ENCODE measurements at regions not wholly inside any gene's neighbourhood (a gene's known extent, or its start where the extent isn't known, plus 50 kb on each side); places are given as distances from the start of the nearest gene placed in this dataset.
A peak's percentile ranks its signal among the peaks of the same experiment; 100 is the strongest.

DNA sequence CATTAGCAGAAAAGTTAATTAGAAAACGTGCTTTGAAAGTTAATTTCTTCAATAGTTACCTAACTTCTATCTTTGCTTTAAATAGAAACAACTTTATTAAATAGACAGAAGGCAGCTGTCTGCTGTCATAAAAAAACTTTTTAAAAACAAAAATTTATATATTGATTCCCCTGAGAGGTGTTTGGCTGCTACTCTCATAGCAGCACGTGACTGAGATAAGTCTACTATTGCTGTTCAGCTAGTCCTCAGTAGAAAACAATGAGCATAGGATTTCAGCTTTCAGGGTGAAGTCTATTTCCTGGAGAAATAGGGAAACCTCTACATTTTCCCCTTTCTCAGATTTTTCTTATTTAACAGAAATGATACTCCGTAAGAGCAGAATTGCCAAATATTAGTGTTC lies 135.0 kb upstream of the FBN2 start:
- ATAC-seq, result no peak
- TF ChIP-seq, protein P1, sequence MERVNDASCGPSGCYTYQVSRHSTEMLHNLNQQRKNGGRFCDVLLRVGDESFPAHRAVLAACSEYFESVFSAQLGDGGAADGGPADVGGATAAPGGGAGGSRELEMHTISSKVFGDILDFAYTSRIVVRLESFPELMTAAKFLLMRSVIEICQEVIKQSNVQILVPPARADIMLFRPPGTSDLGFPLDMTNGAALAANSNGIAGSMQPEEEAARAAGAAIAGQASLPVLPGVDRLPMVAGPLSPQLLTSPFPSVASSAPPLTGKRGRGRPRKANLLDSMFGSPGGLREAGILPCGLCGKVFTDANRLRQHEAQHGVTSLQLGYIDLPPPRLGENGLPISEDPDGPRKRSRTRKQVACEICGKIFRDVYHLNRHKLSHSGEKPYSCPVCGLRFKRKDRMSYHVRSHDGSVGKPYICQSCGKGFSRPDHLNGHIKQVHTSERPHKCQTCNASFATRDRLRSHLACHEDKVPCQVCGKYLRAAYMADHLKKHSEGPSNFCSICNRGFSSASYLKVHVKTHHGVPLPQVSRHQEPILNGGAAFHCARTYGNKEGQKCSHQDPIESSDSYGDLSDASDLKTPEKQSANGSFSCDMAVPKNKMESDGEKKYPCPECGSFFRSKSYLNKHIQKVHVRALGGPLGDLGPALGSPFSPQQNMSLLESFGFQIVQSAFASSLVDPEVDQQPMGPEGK (CRISPR knock-in tag; IDR thresholded peaks at IDR 0.05; ENCODE audit: borderline replicate concordance), result no peak

DNA sequence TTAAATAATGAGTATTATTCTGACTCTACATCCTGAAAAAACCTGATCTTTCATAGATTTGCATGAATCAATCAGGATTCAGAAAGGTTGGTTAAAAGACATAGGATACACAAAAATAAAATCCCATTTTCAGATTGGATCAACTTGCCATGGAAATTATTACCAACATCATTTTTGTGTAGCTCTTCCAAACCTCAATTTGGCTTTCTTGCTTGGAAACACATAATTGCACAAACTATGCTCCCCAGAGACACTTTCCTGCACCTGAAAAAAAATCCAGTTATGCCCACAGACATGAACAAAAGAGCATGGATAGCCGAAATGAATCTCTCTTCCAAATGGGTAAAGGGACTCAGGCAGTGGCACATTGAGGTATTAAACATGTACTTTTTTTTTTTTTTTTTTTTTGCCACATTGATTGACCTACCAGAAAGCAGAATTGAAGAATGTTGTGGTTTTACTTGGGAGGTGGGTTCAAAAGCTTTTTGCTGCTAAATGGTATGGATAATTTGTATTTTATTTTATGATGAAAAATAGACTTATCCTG lies 135.4 kb upstream of the FBN2 start:
- no peak for ATAC-seq
- no peak for TF ChIP-seq ZNF70 (CRISPR knock-in tag; IDR thresholded peaks at IDR 0.05)
- no peak for TF ChIP-seq GLIS3 (CRISPR knock-in tag; IDR thresholded peaks at IDR 0.05)
- TF ChIP-seq TCF4 (CRISPR knock-in tag; IDR thresholded peaks at IDR 0.05; ENCODE audit: borderline replicate concordance), result no peak
- no peak for TF ChIP-seq ZNF565 (CRISPR knock-in tag; conservative IDR thresholded peaks at IDR 0.05; ENCODE audit: low read depth)
- no peak for TF ChIP-seq TOX (CRISPR knock-in tag; IDR thresholded peaks at IDR 0.05; ENCODE audit: borderline replicate concordance)
- no peak for TF ChIP-seq OSR1 (CRISPR knock-in tag; IDR thresholded peaks at IDR 0.05)
- TF ChIP-seq ESRRG (CRISPR knock-in tag; IDR thresholded peaks at IDR 0.05), result no peak
- TF ChIP-seq ZFP30 (CRISPR knock-in tag; IDR thresholded peaks at IDR 0.05), result no peak

DNA sequence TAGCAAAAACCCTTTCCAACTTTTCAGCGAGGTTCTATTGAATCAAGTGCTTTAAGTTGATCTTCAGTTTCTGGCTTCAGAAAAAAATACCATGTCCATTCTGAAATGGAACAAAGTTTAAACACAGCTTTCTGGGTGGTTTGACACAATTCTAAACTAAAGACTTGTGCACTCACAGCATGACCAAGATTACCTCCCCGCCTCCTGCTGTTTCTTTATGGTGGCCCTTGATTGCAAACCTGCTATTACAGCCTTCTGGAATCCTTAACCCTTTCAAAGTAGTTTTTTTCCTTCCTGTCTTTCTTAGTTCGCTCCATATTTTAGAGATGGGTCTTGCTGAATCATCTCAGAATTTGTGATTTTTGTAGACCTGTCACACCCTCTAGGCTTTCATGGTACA lies 135.9 kb upstream of the FBN2 start:
- no peak for ATAC-seq
- TF ChIP-seq ZNF70 (CRISPR knock-in tag; IDR thresholded peaks at IDR 0.05), result no peak
- TF ChIP-seq ESRRG (CRISPR knock-in tag; IDR thresholded peaks at IDR 0.05), result no peak
- no peak for TF ChIP-seq RARB (CRISPR knock-in tag; IDR thresholded peaks at IDR 0.05)
- TF ChIP-seq OSR1 (CRISPR knock-in tag; IDR thresholded peaks at IDR 0.05), result no peak
- TF ChIP-seq SNAI2 (CRISPR knock-in tag; IDR thresholded peaks at IDR 0.05), result no peak
- TF ChIP-seq ZC3H10 (CRISPR knock-in tag; IDR thresholded peaks at IDR 0.05), result no peak
- TF ChIP-seq ISL1 (CRISPR knock-in tag; IDR thresholded peaks at IDR 0.05), result no peak
- no peak for TF ChIP-seq BACH2 (CRISPR knock-in tag; IDR thresholded peaks at IDR 0.05; ENCODE audit: borderline replicate concordance)
- TF ChIP-seq ZFP3 (CRISPR knock-in tag; IDR thresholded peaks at IDR 0.05), result no peak
- TF ChIP-seq ZNF8 (CRISPR knock-in tag; IDR thresholded peaks at IDR 0.05), result no peak
- no peak for TF ChIP-seq TOX (CRISPR knock-in tag; IDR thresholded peaks at IDR 0.05; ENCODE audit: borderline replicate concordance)
- no peak for TF ChIP-seq CSDC2 (CRISPR knock-in tag; IDR thresholded peaks at IDR 0.05)
- TF ChIP-seq, protein P2, sequence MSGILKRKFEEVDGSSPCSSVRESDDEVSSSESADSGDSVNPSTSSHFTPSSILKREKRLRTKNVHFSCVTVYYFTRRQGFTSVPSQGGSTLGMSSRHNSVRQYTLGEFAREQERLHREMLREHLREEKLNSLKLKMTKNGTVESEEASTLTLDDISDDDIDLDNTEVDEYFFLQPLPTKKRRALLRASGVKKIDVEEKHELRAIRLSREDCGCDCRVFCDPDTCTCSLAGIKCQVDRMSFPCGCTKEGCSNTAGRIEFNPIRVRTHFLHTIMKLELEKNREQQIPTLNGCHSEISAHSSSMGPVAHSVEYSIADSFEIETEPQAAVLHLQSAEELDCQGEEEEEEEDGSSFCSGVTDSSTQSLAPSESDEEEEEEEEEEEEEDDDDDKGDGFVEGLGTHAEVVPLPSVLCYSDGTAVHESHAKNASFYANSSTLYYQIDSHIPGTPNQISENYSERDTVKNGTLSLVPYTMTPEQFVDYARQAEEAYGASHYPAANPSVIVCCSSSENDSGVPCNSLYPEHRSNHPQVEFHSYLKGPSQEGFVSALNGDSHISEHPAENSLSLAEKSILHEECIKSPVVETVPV (CRISPR knock-in tag; IDR thresholded peaks at IDR 0.05), result no peak

DNA sequence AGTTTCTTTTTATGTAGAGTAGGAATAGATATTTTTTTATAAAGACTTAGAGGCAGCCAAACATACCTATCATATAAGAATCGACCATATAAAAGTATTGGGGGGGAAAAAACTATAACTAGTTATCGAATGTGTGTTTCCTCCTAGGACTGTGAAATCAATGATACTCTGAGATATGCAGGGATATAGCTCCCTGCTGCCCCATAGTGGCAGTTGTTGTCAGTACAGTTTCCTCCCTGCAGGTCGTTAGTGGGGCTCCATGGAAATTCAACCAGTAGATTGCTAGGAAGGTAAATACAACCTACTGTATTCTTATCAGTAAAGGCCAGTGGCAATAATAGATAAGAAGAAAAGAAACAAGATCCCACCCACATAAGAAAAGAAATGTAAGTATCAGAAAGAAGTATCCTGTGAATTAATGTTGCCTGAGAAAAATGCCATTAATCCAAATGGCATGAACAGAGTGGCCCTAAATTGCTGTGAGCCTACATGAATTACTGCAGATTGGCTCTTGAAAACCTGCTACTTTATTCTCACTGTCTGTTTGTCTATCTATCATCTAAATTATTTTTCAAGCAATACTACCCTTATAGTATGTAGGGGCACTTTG lies 136.9 kb upstream of the FBN2 start:
- peak; percentile 92 for ATAC-seq
- no peak for TF ChIP-seq TCF4 (CRISPR knock-in tag; IDR thresholded peaks at IDR 0.05; ENCODE audit: borderline replicate concordance)
- TF ChIP-seq, protein P3, sequence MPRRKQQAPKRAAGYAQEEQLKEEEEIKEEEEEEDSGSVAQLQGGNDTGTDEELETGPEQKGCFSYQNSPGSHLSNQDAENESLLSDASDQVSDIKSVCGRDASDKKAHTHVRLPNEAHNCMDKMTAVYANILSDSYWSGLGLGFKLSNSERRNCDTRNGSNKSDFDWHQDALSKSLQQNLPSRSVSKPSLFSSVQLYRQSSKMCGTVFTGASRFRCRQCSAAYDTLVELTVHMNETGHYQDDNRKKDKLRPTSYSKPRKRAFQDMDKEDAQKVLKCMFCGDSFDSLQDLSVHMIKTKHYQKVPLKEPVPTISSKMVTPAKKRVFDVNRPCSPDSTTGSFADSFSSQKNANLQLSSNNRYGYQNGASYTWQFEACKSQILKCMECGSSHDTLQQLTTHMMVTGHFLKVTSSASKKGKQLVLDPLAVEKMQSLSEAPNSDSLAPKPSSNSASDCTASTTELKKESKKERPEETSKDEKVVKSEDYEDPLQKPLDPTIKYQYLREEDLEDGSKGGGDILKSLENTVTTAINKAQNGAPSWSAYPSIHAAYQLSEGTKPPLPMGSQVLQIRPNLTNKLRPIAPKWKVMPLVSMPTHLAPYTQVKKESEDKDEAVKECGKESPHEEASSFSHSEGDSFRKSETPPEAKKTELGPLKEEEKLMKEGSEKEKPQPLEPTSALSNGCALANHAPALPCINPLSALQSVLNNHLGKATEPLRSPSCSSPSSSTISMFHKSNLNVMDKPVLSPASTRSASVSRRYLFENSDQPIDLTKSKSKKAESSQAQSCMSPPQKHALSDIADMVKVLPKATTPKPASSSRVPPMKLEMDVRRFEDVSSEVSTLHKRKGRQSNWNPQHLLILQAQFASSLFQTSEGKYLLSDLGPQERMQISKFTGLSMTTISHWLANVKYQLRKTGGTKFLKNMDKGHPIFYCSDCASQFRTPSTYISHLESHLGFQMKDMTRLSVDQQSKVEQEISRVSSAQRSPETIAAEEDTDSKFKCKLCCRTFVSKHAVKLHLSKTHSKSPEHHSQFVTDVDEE (CRISPR knock-in tag; IDR thresholded peaks at IDR 0.05), result no peak
- TF ChIP-seq TOX (CRISPR knock-in tag; IDR thresholded peaks at IDR 0.05; ENCODE audit: borderline replicate concordance), result no peak
- TF ChIP-seq RARB (CRISPR knock-in tag; IDR thresholded peaks at IDR 0.05), result no peak
- TF ChIP-seq OSR1 (CRISPR knock-in tag; IDR thresholded peaks at IDR 0.05), result no peak
- no peak for TF ChIP-seq GLIS3 (CRISPR knock-in tag; IDR thresholded peaks at IDR 0.05)
- no peak for TF ChIP-seq POU6F1 (CRISPR knock-in tag; IDR thresholded peaks at IDR 0.05; ENCODE audit: borderline replicate concordance, low read depth)
- TF ChIP-seq, protein P2 (CRISPR knock-in tag; IDR thresholded peaks at IDR 0.05), result no peak
- no peak for TF ChIP-seq SNAI2 (CRISPR knock-in tag; IDR thresholded peaks at IDR 0.05)
- TF ChIP-seq ZFP3 (CRISPR knock-in tag; IDR thresholded peaks at IDR 0.05), result no peak
- no peak for TF ChIP-seq ZNF8 (CRISPR knock-in tag; IDR thresholded peaks at IDR 0.05)
- TF ChIP-seq, protein P1 (CRISPR knock-in tag; IDR thresholded peaks at IDR 0.05; ENCODE audit: borderline replicate concordance), result no peak
- no peak for TF ChIP-seq CREB5 (CRISPR knock-in tag; IDR thresholded peaks at IDR 0.05; ENCODE audit: low read depth)
- no peak for TF ChIP-seq ISL1 (CRISPR knock-in tag; IDR thresholded peaks at IDR 0.05)
- no peak for TF ChIP-seq ZNF565 (CRISPR knock-in tag; conservative IDR thresholded peaks at IDR 0.05; ENCODE audit: low read depth)
- no peak for TF ChIP-seq CSDC2 (CRISPR knock-in tag; IDR thresholded peaks at IDR 0.05)

Data from SK-N-SH treated with all-trans-retinoic acid at 6 μM for 48 hours (cell line).